CMK (cell line): ENCODE measurements at regions not wholly inside any gene's neighbourhood (a gene's known extent, or its start where the extent isn't known, plus 50 kb on each side); places are given as distances from the start of the nearest gene placed in this dataset.
A peak's percentile ranks its signal among the peaks of the same experiment; 100 is the strongest.
"Not testable (repeated sequence)": the region's sequence is repeated elsewhere in the genome, so short reads cannot be mapped to it uniquely, and the experiment has no call there.

Source experiments
- DNase-seq: peaks from one replicate; pipeline ENCODE4 v3.0.0-alpha.2; 2010; ENCODE audit warnings: low read depth

DNA sequence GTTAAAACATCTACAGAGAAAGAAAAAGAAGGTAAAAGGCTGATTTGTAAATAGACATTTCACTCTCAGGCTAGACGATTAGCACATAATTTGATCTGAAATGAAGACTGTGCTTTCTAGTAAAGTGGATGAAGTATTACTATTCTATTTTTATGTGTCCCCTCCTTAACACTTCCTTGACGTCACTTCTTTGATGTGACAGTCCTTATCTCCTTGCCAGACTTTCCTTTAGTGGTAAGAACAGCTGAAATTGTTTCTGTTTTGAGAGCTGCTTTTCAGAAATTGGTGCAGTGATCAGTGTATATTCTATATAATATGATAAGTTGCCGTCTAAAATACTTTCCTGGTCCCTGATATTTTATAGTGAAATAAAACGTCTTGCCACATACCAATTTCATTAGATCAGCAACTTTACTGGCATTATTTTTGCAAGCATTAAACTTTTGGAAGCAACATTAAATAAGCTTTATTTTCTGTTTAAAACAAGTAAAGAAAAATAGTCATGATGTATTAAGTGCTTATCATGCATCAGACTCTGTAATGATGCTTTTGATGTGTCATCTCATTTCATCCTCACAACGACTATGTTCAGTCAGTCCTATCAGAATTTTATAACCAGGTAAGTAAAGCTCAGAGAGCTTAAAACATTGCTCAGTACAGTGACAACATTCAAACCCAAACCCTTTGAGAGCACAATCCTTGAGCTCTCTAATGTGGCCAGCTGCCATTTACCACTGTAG lies 210.3 kb upstream of the PCDH9 start:
- peak; percentile 48 for DNase-seq

- no peak for DNase-seq
These were observed 209.2 kb upstream of the PCDH9 start for GRCh38 chr13:67439365-67439764.

GRCh38 chr13:67438465-67438864 lies 208.3 kb upstream of the PCDH9 start:
- no peak for DNase-seq

DNA sequence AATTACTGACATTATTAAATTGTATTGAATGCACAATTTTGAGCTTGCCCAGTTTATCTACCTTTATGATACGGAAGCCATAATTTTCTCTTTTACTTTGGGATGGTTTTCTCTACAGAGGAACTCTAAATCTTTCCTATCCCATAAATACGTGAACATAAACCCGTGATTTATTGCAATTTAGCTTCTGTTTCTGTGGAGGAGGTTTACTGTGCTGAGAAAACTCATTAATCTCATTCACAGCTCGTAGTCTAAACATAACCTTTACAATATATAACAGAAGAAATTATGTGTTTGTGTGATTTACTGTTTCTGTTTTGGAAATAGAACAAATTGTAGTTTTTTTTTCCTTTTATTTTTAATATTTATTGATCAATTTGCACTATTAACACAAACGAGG lies 207.1 kb upstream of the PCDH9 start:
- DNase-seq: no peak

GRCh38 chr13:67421475-67421874 lies 191.3 kb upstream of the PCDH9 start:
- no peak for DNase-seq

DNA sequence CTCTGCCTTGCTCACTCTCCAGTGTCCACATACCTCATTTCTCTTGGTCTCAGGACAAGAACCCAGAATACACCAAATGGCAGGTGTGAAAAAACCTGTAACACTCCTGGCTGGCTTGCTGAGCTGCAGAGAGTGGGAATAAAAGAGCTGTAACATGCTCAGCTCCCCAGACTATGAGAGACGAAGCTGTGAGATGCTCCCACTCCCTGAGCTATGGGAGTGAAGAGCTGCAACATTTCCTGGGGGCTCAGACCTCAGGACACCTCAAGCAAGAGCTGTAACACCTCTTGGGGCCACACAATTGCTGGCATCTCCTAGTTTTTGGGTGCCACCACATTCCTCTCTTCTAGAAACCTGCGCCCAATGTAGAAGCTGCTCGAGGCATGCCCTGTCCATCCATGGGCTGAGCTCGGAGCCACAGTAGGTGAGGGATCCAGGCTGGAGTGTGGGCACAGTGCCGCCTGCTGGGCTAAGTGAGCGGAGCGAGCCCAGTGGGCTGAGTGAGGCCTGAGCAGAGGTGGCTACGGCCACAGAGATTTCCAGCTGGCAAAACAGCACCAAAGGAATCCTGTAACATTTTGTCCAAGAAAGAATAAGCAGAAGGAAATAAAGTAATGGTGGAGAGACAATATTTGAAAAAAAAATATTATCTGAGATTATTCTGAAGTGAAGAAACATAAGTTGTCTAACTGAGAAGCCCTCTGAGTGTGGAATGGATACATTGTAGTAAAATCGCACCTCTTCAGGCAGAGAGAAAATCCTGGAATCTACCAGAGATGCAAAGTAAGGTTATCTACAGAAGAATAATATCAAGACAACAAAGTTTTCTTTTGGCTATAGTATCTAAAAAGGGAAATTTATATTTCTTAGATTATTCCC lies 186.2 kb upstream of the PCDH9 start:
- no peak for DNase-seq

DNA sequence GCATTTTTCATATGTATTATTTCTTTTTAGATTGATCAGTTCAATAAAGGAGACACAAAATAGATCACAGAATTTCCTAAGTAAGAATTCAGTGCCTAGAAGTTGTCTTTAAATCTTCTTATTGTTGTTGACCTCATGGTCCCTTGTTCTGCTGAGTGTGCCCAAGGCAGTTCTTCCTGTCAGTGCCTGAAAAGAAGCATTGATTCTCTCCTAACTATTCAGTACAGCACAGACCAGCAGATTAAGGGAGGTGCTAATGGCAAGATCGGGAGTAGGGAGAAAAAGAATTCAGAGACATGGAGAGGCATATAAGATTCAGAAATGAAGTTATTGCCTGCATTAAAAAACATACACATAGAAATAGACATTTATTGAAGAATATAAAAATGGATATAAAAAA lies 180.5 kb upstream of the PCDH9 start:
- DNase-seq: no peak

- no peak for DNase-seq
These were observed 178.7 kb upstream of the PCDH9 start for GRCh38 chr13:67408798-67409197.

GRCh38 chr13:67402546-67402945 lies 172.4 kb upstream of the PCDH9 start:
- DNase-seq: no peak

- no peak for DNase-seq
These were observed 165.4 kb upstream of the PCDH9 start for GRCh38 chr13:67395577-67395976.

DNA sequence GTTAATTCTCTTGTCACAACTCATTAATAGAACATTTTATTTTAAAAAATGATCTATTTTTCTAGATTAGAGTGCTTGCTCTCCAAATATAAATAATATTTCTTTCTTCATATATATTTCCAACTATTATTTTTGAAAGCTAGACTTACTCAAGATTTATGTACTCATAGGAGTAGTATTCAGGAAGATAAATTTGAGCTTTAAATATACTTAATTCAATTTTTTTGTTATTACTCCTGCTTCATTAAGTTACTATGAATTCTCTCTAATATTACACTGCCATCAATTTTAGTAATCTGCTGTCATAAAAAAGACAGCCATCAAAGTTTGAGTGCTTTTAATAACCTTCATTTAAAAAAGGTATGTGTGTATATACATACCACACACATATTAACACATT lies 161.9 kb upstream of the PCDH9 start:
- DNase-seq: no peak

- DNase-seq: no peak
These were observed 160.4 kb upstream of the PCDH9 start for GRCh38 chr13:67390462-67391086.

DNA sequence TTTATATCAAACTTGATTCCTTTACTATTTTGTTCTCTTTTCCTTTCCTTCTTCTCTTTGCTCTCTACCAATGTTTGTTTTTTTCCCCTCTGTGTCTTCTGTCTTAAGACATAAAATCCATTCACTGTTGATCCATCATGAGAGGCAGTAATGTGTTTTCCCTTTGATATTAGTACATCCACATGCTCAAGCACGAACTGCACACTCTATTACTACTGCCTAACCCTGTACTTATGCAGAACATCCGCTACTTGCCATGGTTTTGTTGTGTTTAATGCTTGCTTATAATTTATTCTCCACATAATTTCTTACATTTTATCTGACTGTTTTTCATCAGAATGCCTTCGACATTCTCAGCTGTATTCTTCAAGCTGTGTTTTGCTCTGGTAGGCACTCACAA lies 159.0 kb upstream of the PCDH9 start:
- no peak for DNase-seq

DNA sequence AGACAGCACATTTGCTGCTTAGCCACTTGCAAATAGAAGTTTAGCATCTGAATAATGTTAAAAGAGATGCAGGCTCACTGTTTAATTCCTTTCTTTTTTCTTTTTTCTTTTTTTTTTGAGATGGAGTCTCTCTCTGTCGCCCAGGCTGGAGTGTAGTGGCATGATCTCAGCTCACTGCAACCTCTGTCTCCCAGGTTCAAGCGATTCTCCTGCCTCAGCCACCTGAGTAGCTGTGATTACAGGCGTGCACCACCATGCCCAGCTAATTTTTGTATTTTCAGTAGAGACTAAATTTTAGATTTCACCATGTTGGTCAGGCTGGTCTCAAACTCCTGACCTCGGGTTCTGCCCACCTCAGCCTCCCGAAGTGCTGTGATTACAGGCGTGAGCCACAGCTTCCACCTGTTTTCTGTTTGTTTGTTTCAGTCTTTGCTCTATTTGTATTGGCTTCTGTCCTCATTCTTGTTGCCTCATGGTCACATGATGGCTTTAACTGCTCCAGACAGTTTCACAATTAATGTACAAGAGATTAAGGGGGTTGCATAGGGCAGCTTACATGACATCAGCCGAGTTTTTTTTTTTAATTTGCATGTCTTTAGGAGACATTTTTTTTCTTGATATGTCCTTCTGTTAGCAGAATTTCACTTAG lies 153.1 kb upstream of the PCDH9 start:
- DNase-seq: not testable (repeated sequence)

DNA sequence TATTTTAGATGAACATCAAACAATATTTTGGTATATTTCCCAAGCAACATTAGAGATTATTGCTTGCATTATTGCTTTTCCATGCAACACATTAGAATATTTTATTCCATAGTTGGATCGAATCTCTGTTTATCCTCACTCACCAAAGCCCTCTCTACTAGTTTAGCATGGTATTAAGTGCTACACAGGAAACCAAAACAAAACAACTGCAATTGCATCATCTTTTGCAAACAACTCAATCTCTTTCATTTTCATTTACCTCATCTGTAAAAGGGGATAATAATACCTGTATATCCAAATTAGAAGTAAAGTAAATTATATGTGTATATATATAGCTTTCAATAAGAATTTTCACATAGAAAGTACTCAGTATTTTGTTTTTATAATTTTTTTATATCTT lies 147.8 kb upstream of the PCDH9 start:
- no peak for DNase-seq

GRCh38 chr13:67374391-67374790 lies 144.3 kb upstream of the PCDH9 start:
- no peak for DNase-seq

- no peak for DNase-seq
These were observed 142.8 kb upstream of the PCDH9 start for GRCh38 chr13:67372868-67373464.

- DNase-seq: no peak
These were observed 139.9 kb upstream of the PCDH9 start for GRCh38 chr13:67369895-67370660.

GRCh38 chr13:67367399-67367798 lies 137.3 kb upstream of the PCDH9 start:
- DNase-seq: no peak

DNA sequence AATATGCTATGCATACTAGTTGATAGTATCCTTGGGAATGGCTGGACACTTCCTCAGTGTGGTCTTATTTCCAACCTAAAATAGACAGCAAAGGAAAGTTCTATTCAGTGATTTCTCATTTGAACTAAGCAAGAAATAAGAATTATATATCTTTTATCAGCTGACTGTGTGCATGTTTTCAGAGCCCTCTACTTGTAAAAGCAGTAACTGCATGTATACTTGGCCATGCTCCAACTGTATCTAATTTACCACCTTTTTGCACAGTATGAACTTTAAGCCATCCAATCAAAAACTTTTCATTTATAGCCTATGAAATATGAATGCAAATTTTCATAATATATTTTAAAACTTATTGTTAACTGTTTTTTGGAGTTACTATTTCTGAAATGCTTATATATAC lies 136.4 kb upstream of the PCDH9 start:
- peak; percentile 7 for DNase-seq

- DNase-seq: no peak
These were observed 125.8 kb upstream of the PCDH9 start for GRCh38 chr13:67355812-67356476.
